ENCODE measurements at regions not wholly inside any gene's neighbourhood (a gene's known extent, or its start where the extent isn't known, plus 50 kb on each side); places are given as distances from the start of the nearest gene placed in this dataset.

- no peak for TF ChIP-seq CTCF (IDR thresholded peaks at IDR 0.05)
- TF ChIP-seq POLR2A (IDR thresholded peaks at IDR 0.05): no peak
Observed at GRCh38 chr12:4049298-4050080, 176.3 kb upstream of the PARP11 start.
